Spleen (tissue), 7 donors: ENCODE measurements at regions not wholly inside any gene's neighbourhood (a gene's known extent, or its start where the extent isn't known, plus 50 kb on each side); places are given as distances from the start of the nearest gene placed in this dataset.

Experiments used
- CTCF ChIP-seq, 11 experiments: fragments of 200-600 bp in 7 of 11; fragments of 450-650 bp in 4 of 11; sonication (generic) in 4 of 11; IDR thresholded peaks in 8 of 11; conservative IDR thresholded peaks in 3 of 11; 1 replicate in 7 of 11; 2 replicates in 4 of 11; pipeline versions ENCODE4 v1.4.0 to v1.8.0; 2016 to 2021; ENCODE audit warnings: antibody characterized with exemption in 11 of 11, inconsistent platforms in 4 of 11, mild to moderate bottlenecking in 1 of 11
- POLR2A ChIP-seq, 3 donors: fragments of 450-650 bp; IDR thresholded peaks; one replicate each; pipeline ENCODE4 v1.5.1; 2017; ENCODE audit warnings: antibody characterized with exemption in 3 of 3, mild to moderate bottlenecking in 1 of 3
- POLR2AphosphoS5 ChIP-seq, 3 donors: sonication (generic); formaldehyde crosslinking; IDR thresholded peaks; one replicate each; pipeline ENCODE4 v1.5.1; 2017; ENCODE audit warnings: antibody characterized with exemption in 3 of 3
- donor health status: DM: no; HTN: no; CAD: no; lungs with moderate emphysema.
- donor health status: DM: no; HTN: no; CAD: no.
- donor health status: DM: no; HTN: no; CAD: no.

- no peak for TF ChIP-seq CTCF (IDR thresholded peaks at IDR 0.05 in 8 of 11, conservative IDR thresholded peaks at IDR 0.05 in 3 of 11)
- TF ChIP-seq POLR2AphosphoS5 (IDR thresholded peaks at IDR 0.05), result no peak
- no peak for TF ChIP-seq POLR2A (IDR thresholded peaks at IDR 0.05)
Measured at GRCh38 chr5:62211405-62211804, 94.6 kb upstream of the KIF2A start.
